HepG2 (cell line): ENCODE measurements at regions not wholly inside any gene's neighbourhood (a gene's known extent, or its start where the extent isn't known, plus 50 kb on each side); places are given as distances from the start of the nearest gene placed in this dataset.

Experiments
- ATF5 ChIP-seq: sonication (generic); formaldehyde crosslinking; IDR thresholded peaks from 2 replicates; pipeline ENCODE4 v1.4.0; 2020; ENCODE audit warnings: mild to moderate bottlenecking, low read depth, missing genetic modification reagents
- CBX5 ChIP-seq: sonication (generic); formaldehyde crosslinking; IDR thresholded peaks from 2 replicates; pipeline ENCODE4 v1.4.0; 2020; ENCODE audit warnings: missing genetic modification reagents, borderline replicate concordance
- EP300 ChIP-seq, 3 experiments: sonication (generic) in 1 of 3; formaldehyde crosslinking in 1 of 3; IDR thresholded peaks; 2 replicates each; pipeline versions ENCODE4 v1.5.1 to v1.6.1; 2011 to 2020; ENCODE audit warnings: low read depth in 2 of 3, low read length in 2 of 3, borderline replicate concordance in 1 of 3, improper control_type of control experiment in 1 of 3, mild to moderate bottlenecking in 1 of 3, missing genetic modification reagents in 1 of 3, moderate library complexity in 1 of 3
- FOXK2 ChIP-seq: fragments of 450-650 bp; IDR thresholded peaks from 2 replicates; pipeline ENCODE4 v1.6.1; 2016
- KDM4B ChIP-seq: sonication (generic); formaldehyde crosslinking; IDR thresholded peaks from 2 replicates; pipeline ENCODE4 v1.4.0; 2020; ENCODE audit warnings: missing genetic modification reagents
- MAZ ChIP-seq, 2 experiments: sonication (generic) in 1 of 2; formaldehyde crosslinking in 1 of 2; IDR thresholded peaks; 2 replicates each; pipeline versions ENCODE4 v1.5.0 to v1.6.1; 2012 to 2020; ENCODE audit warnings: low read depth in 2 of 2, mild to moderate bottlenecking in 2 of 2, borderline replicate concordance in 1 of 2, improper control_type of control experiment in 1 of 2, low read length in 1 of 2, missing genetic modification reagents in 1 of 2, moderate library complexity in 1 of 2
- MED8 ChIP-seq: sonication (generic); formaldehyde crosslinking; IDR thresholded peaks from 2 replicates; pipeline ENCODE4 v1.8.1; 2023; ENCODE audit warnings: mild to moderate bottlenecking, missing genetic modification reagents; ENCODE audit not compliant: insufficient replicate concordance
- MEF2D ChIP-seq: sonication (generic); formaldehyde crosslinking; IDR thresholded peaks from 2 replicates; pipeline ENCODE4 v1.5.1; 2020; ENCODE audit warnings: mild to moderate bottlenecking, missing genetic modification reagents
- MIER3 ChIP-seq: IDR thresholded peaks from 2 replicates; pipeline ENCODE4 v1.6.1; 2016; ENCODE audit warnings: missing compliant biosample characterization, borderline replicate concordance
- POLR2G ChIP-seq: fragments of 200-400 bp; formaldehyde crosslinking; IDR thresholded peaks from 2 replicates; pipeline ENCODE4 v1.6.1; 2018; ENCODE audit warnings: mild to moderate bottlenecking, low read depth, low read length, moderate library complexity
- STAG1 ChIP-seq: sonication (generic); formaldehyde crosslinking; IDR thresholded peaks from 2 replicates; pipeline ENCODE4 v1.4.0; 2020; ENCODE audit warnings: missing genetic modification reagents
- THAP9 ChIP-seq: sonication (generic); formaldehyde crosslinking; IDR thresholded peaks from 2 replicates; pipeline ENCODE4; 2020; ENCODE audit warnings: missing genetic modification reagents, mild to moderate bottlenecking, borderline replicate concordance
- ZBTB7A ChIP-seq: sonication (generic); formaldehyde crosslinking; IDR thresholded peaks from 2 replicates; pipeline ENCODE4 v1.8.0; 2022; ENCODE audit warnings: mild to moderate bottlenecking, missing genetic modification reagents
- ZFYVE20 ChIP-seq: sonication (generic); formaldehyde crosslinking; IDR thresholded peaks from 2 replicates; pipeline ENCODE4 v1.8.0; 2023; ENCODE audit warnings: low read depth, mild to moderate bottlenecking, moderate library complexity, missing genetic modification reagents, borderline replicate concordance
- ZNF12 ChIP-seq: sonication (generic); formaldehyde crosslinking; IDR thresholded peaks from 2 replicates; pipeline ENCODE4 v1.5.0; 2020; ENCODE audit warnings: missing genetic modification reagents
- ZNF563 ChIP-seq: sonication (generic); formaldehyde crosslinking; IDR thresholded peaks from 2 replicates; pipeline ENCODE4 v1.8.0; 2022; ENCODE audit warnings: mild to moderate bottlenecking, moderate library complexity, missing genetic modification reagents
- ZNF580 ChIP-seq: IDR thresholded peaks from 2 replicates; pipeline ENCODE4 v1.6.1; 2016; ENCODE audit warnings: low read depth, borderline replicate concordance
- ZNF7 ChIP-seq: IDR thresholded peaks from 2 replicates; pipeline ENCODE4 v1.6.1; 2016; ENCODE audit warnings: missing biosample characterization, missing genetic modification reagents
- ZNF784 ChIP-seq: sonication (generic); formaldehyde crosslinking; IDR thresholded peaks from 2 replicates; pipeline ENCODE4 v1.5.1; 2020; ENCODE audit warnings: missing genetic modification reagents, mild to moderate bottlenecking, borderline replicate concordance

GRCh38 chr17:72501404-72502370 is 380.9 kb downstream of the SOX9 start (continued):
- TF ChIP-seq EP300 (IDR thresholded peaks at IDR 0.05; ENCODE audit: low read depth in 2 of 2, low read length in 2 of 2) (peak in 1 of 2 experiments; percentile 78; a peak in 2 of 4 replicates), EP300 (CRISPR knock-in tag; IDR thresholded peaks at IDR 0.05; ENCODE audit: borderline replicate concordance) (peak; percentile 13; the same call in 1 of the 2 replicates), KDM4B (CRISPR knock-in tag) (0 out of 2 replicates have a peak, but pooled peaks have one; percentile 22), POLR2G (peak; percentile 88), CBX5 (CRISPR knock-in tag) (peak; percentile 73; the same call in 1 of the 2 replicates), MEF2D (0 out of 2 replicates have a peak, but pooled peaks have one; percentile 46), ATF5 (CRISPR knock-in tag) (0 out of 2 replicates have a peak, but pooled peaks have one; percentile 27), ZNF12 (no peak), MAZ (IDR thresholded peaks at IDR 0.05; ENCODE audit: borderline replicate concordance, low read depth, low read length) (no peak), MAZ (CRISPR knock-in tag; IDR thresholded peaks at IDR 0.05; ENCODE audit: low read depth) (peak; percentile 19; the same call in 1 of the 2 replicates), ZNF563 (0 out of 2 replicates have a peak, but pooled peaks have one; percentile 26), ZNF784 (0 out of 2 replicates have a peak, but pooled peaks have one; percentile 8), ZFYVE20 (CRISPR knock-in tag) (no peak), ZNF580 (CRISPR knock-in tag) (peak; percentile 4; the same call in 1 of the 2 replicates), THAP9 (CRISPR knock-in tag) (peak; percentile 35; the same call in 1 of the 2 replicates), FOXK2 (no peak), ZBTB7A (CRISPR knock-in tag) (peak; percentile 71; the same call in 1 of the 2 replicates), MED8 (peak; percentile 1), MIER3 (CRISPR knock-in tag) (peak; percentile 42; the same call in 1 of the 2 replicates), STAG1 (no peak; the same call in 1 of the 2 replicates), ZNF7 (no peak)
